AML-193 (cell line): ENCODE measurements at regions not wholly inside any gene's neighbourhood (a gene's known extent, or its start where the extent isn't known, plus 50 kb on each side); places are given as distances from the start of the nearest gene placed in this dataset.
"Not testable (repeated sequence)": the region's sequence is repeated elsewhere in the genome, so short reads cannot be mapped to it uniquely, and the experiment has no call there.

ENCODE experiments used
- DNase-seq, 2 experiments: peaks; one replicate each; lab custom pipeline; 2025; lab: John Stamatoyannopoulos, UW

DNA sequence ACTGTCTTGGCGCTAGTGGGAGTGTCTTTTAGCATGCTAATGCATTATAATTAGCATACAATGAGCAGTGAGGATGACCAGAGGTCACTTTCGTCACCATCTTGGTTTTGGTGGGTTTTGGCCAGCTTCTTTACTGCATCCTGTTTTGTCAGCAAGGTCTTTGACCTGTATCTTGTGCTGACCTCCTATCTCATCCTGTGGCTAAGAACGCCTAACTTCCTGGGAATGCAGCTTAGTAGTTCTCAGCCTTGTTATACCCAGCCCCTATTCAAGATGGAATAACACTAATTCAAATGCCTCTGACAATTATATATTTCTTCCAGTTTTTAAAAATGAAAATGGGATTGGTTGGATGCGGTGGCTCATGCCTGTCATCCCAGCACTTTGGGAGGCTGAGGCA, 92.0 kb upstream of the TMTC4 start:
- DNase-seq = not testable (repeated sequence)

DNA sequence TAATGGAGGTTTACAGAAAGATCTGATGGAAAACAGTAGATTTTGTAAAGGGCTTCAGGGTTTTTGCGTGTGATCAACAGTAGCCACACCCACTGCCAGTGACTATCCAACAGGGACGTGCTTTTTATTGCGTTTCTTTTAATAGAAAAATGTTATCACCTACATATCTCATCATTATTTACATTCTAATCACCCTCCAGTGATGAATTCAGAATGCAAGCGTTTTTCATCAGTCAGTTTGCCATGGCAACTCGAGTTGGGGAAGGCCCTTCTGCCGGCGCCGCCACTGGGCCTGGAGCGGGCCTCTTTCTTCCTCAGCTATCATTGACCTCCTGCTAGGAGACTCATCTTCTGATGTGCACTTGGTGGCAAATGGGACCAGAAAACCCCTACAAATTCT, 90.3 kb upstream of the TMTC4 start:
- DNase-seq = no peak

- DNase-seq = not testable (repeated sequence)
Observed at GRCh38 chr13:100762126-100762525, 87.5 kb upstream of the TMTC4 start.

- DNase-seq = no peak
Observed at GRCh38 chr13:100755891-100756290, 81.3 kb upstream of the TMTC4 start.

- DNase-seq = no peak
Observed at GRCh38 chr13:100754459-100754858, 79.9 kb upstream of the TMTC4 start.

DNA sequence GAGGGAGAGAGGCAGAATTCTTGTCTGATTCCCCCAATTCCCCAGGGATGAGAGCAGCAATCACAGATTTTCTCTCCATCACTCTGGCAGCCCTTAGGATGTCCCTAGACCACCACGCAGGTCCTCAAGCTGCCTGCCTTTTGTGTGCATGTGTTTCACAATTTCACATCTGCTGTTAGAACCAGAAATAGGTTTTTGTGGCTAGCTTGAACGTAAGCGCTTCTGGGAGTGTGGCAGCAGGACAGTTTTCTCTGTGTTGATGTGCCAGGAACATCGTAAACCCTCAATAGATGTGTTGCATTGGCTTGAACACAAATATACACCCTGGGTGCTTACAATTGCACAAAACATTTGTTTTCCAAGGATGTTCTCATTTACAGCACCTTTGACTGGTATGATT, 78.8 kb upstream of the TMTC4 start:
- no peak for DNase-seq

DNA sequence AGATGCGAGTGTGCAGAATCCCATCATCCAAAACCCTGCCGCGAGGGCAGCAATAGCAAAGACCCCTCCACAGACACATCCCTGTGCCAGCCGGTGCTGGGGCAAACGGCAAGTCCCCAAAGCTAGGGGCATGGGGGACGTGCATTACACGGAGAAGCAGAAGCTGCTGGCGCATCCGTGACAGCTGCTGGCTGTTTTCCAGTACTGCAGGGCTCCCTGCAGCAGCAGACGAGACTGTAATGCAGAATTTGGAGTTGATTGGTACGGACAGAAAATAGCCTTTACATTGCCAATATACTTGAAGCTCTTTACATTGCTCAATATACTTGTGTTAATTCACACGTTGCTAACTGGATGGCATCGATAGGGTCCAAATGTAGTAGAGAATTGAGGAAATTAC, 77.2 kb upstream of the TMTC4 start:
- DNase-seq = no peak

- no peak for DNase-seq
Observed at GRCh38 chr13:100746953-100747683, 72.5 kb upstream of the TMTC4 start.

DNA sequence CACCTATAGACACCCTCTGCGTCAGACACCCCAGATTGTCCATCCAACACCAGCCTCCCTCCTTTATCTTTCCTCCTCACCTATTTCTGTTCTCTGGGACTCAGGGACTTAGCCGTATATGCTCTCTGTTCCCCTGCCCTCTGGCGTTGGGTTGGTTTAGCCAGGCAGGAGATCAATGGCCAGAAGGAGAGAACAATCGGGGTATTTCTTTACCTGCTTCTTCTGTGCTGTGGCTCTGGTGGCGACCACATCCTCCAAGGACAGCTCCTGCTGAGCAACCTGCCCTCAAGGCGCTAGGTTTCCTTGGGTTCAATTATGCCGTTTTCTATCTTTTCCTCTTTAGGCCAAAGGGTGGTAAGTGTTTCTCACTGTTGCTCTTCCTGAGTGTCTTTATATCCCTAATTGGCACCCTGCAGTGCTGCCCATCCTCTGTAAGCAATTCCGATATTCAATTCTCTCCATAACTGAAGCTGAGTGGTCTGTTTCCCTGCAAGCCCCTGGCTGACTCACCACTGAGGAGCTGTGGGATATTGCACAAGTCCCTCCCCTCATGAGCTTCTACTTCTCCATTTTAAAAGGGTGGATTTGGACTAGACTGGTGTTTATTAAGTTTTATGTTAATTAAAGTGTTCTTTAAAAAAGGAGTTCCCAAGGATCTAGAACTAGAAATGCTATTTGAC, 63.7 kb upstream of the TMTC4 start:
- peak in 1 of 2 experiments; percentile 6 for DNase-seq

- no peak for DNase-seq
Observed at GRCh38 chr13:100735494-100735893, 60.9 kb upstream of the TMTC4 start.

DNA sequence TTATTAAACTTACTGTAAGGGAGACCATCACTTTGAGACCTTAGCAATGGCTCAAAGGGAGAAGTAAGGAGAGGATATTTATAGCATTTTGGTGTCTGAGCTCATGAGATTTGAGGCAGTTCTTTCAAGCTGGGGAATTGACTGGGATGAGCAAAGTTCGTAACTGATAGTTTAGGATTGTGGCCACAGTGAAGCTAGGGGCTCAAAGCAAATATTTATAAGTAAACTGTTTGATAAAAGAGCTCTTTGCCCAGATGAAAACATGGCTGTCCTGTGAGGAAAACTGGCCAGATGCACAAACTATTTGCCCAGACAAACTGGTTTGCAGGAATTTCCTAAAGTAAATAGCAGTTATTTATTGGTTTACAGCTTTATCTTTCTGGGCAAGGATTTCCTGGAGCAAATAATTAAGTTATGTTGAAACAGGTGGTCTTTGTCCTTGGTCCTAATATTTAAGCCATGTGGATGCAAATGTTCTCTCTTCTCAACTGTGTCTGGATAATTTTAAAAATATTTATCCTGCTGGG, 59.7 kb upstream of the TMTC4 start:
- no peak for DNase-seq

GRCh38 chr13:100733261-100733660, 58.7 kb upstream of the TMTC4 start:
- no peak for DNase-seq

GRCh38 chr13:100728201-100728600, 53.6 kb upstream of the TMTC4 start:
- no peak for DNase-seq

DNA sequence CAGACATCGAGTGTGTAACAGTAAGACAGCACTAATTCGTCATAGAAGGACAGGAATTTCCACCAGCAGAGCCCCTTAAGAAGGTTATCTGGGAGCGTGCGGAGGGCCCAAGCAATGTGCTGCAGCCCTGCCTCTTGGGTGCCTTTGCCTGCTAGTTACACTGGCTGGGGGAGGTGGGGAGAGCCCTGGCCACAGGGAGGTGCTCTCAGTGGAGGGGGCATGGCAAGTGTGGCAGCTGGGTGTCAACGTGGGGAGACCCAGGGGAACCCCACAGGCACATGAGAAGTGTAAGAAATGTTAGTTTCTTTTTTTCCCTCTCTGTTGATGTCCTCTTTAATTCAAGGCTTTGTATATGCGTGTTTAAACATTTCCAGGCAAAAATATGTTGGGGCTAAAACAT, 50.9 kb upstream of the TMTC4 start:
- no peak for DNase-seq

GRCh38 chr13:100724568-100724967, 50.0 kb upstream of the TMTC4 start:
- DNase-seq = no peak
